ENCODE measurements at regions not wholly inside any gene's neighbourhood (a gene's known extent, or its start where the extent isn't known, plus 50 kb on each side); places are given as distances from the start of the nearest gene placed in this dataset.

DNA sequence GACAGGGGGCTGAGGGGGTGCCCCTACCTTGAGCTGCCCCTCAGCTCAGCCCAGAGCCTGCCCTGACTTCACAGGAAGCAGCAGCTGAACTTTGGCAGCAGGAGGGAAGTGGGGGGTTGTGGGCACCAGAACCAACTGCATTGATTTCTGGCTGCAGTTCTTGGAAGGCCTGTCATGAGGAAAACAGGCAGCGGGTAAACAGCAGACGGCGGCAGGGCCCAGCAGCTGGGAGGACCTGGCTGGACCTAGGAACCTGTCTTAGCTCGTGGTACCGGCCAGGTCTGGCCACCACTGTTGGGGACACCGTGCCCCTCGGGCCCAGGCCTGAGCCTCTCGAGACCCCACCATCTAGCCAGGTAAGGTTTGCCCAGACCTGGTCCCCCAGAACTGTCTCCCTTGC is 154.2 kb upstream of the MYL2 start:
- H3K36me3 ChIP-seq (ENCODE audit: control insufficient read depth in 2 of 2, insufficient read depth in 1 of 2, low read length in 2 of 2), result no peaks in the 10 kb centered on the region
- POLR2A ChIA-PET, result no interaction called here
- H3K4me3 ChIP-seq (ENCODE audit: low read depth, low read length), result no peak overlapping the region
- H3K4me1 ChIP-seq (ENCODE audit: control insufficient read depth, insufficient read depth, low read length), result peaks cover 2% of the 10 kb centered on the region; the same call in 1 of the 2 replicates
- no peaks in the 10 kb centered on the region for H3K9me3 ChIP-seq (ENCODE audit: control insufficient read depth, insufficient read depth, low read depth, low read length)
- CTCF ChIA-PET, result no interaction called here
- no peak for TF ChIP-seq ZNF548 (tag by site-specific recombination; IDR thresholded peaks at IDR 0.05)
- TF ChIP-seq ZSCAN30 (tag by site-specific recombination; IDR thresholded peaks at IDR 0.05), result no peak
- TF ChIP-seq ZNF138 (tag by site-specific recombination; IDR thresholded peaks at IDR 0.05; ENCODE audit: borderline replicate concordance), result no peak
- H3K27ac ChIP-seq (ENCODE audit: extremely low read depth, low read depth, low read length), result no peak overlapping the region

DNA sequence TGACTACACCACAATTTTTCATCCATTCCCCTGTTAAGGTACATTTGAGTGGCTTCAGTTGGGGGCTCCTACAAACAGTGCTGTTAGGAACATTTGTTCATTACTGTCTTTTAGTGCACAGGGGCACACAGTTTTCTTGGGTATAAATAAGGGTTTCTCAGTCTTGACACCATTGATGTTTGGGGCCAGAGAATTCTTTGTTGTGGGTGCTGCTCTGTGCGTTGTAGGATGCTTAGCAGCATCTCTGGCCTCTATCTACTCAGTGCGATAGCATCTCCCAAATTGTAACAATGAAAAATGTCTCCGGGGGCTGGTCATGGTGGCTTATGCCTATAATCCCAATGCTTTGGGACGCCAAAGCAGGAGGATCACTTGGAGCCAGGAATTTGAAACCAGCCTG is 153.0 kb upstream of the MYL2 start:
- H3K4me1 ChIP-seq (ENCODE audit: control insufficient read depth, insufficient read depth, low read length), result peaks cover 2% of the 10 kb centered on the region; the same call in 1 of the 2 replicates
- ChIA-PET POLR2A (no interaction called here), CTCF (no interaction called here)
- H3K9me3 ChIP-seq (ENCODE audit: control insufficient read depth, insufficient read depth, low read depth, low read length), result no peaks in the 10 kb centered on the region
- TF ChIP-seq, protein P1, sequence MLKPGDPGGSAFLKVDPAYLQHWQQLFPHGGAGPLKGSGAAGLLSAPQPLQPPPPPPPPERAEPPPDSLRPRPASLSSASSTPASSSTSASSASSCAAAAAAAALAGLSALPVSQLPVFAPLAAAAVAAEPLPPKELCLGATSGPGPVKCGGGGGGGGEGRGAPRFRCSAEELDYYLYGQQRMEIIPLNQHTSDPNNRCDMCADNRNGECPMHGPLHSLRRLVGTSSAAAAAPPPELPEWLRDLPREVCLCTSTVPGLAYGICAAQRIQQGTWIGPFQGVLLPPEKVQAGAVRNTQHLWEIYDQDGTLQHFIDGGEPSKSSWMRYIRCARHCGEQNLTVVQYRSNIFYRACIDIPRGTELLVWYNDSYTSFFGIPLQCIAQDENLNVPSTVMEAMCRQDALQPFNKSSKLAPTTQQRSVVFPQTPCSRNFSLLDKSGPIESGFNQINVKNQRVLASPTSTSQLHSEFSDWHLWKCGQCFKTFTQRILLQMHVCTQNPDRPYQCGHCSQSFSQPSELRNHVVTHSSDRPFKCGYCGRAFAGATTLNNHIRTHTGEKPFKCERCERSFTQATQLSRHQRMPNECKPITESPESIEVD (tag by site-specific recombination; IDR thresholded peaks at IDR 0.05), result no peak
- TF ChIP-seq ZNF830 (tag by site-specific recombination; IDR thresholded peaks at IDR 0.05; ENCODE audit: low read depth), result no peak
- no peak for TF ChIP-seq GFI1B (tag by site-specific recombination; IDR thresholded peaks at IDR 0.05)
- TF ChIP-seq, protein P2, sequence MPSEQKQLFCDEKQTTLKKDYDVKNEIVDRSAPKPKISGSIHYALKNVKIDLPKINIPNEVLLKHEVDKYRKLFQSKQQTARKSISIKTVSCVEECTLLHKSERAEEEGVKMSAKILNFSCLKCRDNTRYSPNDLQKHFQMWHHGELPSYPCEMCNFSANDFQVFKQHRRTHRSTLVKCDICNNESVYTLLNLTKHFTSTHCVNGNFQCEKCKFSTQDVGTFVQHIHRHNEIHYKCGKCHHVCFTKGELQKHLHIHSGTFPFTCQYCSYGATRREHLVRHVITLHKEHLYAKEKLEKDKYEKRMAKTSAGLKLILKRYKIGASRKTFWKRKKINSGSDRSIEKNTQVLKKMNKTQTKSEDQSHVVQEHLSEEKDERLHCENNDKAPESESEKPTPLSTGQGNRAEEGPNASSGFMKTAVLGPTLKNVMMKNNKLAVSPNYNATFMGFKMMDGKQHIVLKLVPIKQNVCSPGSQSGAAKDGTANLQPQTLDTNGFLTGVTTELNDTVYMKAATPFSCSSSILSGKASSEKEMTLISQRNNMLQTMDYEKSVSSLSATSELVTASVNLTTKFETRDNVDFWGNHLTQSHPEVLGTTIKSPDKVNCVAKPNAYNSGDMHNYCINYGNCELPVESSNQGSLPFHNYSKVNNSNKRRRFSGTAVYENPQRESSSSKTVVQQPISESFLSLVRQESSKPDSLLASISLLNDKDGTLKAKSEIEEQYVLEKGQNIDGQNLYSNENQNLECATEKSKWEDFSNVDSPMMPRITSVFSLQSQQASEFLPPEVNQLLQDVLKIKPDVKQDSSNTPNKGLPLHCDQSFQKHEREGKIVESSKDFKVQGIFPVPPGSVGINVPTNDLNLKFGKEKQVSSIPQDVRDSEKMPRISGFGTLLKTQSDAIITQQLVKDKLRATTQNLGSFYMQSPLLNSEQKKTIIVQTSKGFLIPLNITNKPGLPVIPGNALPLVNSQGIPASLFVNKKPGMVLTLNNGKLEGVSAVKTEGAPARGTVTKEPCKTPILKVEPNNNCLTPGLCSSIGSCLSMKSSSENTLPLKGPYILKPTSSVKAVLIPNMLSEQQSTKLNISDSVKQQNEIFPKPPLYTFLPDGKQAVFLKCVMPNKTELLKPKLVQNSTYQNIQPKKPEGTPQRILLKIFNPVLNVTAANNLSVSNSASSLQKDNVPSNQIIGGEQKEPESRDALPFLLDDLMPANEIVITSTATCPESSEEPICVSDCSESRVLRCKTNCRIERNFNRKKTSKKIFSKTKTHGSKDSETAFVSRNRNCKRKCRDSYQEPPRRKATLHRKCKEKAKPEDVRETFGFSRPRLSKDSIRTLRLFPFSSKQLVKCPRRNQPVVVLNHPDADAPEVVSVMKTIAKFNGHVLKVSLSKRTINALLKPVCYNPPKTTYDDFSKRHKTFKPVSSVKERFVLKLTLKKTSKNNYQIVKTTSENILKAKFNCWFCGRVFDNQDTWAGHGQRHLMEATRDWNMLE (tag by site-specific recombination; conservative IDR thresholded peaks at IDR 0.05; ENCODE audit: low read depth), result no peak
- TF ChIP-seq, protein P3, sequence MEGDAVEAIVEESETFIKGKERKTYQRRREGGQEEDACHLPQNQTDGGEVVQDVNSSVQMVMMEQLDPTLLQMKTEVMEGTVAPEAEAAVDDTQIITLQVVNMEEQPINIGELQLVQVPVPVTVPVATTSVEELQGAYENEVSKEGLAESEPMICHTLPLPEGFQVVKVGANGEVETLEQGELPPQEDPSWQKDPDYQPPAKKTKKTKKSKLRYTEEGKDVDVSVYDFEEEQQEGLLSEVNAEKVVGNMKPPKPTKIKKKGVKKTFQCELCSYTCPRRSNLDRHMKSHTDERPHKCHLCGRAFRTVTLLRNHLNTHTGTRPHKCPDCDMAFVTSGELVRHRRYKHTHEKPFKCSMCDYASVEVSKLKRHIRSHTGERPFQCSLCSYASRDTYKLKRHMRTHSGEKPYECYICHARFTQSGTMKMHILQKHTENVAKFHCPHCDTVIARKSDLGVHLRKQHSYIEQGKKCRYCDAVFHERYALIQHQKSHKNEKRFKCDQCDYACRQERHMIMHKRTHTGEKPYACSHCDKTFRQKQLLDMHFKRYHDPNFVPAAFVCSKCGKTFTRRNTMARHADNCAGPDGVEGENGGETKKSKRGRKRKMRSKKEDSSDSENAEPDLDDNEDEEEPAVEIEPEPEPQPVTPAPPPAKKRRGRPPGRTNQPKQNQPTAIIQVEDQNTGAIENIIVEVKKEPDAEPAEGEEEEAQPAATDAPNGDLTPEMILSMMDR (tag by site-specific recombination; IDR thresholded peaks at IDR 0.05), result no peak
- TF ChIP-seq, protein P4, sequence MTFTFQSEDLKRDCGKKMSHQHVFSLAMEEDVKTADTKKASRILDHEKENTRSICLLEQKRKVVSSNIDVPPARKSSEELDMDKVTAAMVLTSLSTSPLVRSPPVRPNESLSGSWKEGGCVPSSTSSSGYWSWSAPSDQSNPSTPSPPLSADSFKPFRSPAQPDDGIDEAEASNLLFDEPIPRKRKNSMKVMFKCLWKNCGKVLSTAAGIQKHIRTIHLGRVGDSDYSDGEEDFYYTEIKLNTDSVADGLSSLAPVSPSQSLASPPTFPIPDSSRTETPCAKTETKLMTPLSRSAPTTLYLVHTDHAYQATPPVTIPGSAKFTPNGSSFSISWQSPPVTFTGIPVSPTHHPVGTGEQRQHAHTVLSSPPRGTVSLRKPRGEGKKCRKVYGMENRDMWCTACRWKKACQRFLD (tag by site-specific recombination; IDR thresholded peaks at IDR 0.05), result no peak
- TF ChIP-seq, protein P5, sequence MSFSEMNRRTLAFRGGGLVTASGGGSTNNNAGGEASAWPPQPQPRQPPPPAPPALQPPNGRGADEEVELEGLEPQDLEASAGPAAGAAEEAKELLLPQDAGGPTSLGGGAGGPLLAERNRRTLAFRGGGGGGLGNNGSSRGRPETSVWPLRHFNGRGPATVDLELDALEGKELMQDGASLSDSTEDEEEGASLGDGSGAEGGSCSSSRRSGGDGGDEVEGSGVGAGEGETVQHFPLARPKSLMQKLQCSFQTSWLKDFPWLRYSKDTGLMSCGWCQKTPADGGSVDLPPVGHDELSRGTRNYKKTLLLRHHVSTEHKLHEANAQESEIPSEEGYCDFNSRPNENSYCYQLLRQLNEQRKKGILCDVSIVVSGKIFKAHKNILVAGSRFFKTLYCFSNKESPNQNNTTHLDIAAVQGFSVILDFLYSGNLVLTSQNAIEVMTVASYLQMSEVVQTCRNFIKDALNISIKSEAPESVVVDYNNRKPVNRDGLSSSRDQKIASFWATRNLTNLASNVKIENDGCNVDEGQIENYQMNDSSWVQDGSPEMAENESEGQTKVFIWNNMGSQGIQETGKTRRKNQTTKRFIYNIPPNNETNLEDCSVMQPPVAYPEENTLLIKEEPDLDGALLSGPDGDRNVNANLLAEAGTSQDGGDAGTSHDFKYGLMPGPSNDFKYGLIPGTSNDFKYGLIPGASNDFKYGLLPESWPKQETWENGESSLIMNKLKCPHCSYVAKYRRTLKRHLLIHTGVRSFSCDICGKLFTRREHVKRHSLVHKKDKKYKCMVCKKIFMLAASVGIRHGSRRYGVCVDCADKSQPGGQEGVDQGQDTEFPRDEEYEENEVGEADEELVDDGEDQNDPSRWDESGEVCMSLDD (tag by site-specific recombination; IDR thresholded peaks at IDR 0.05), result no peak
- TF ChIP-seq REPIN1 (tag by site-specific recombination; IDR thresholded peaks at IDR 0.05; ENCODE audit: low read depth), result no peak
- TF ChIP-seq, protein P6, sequence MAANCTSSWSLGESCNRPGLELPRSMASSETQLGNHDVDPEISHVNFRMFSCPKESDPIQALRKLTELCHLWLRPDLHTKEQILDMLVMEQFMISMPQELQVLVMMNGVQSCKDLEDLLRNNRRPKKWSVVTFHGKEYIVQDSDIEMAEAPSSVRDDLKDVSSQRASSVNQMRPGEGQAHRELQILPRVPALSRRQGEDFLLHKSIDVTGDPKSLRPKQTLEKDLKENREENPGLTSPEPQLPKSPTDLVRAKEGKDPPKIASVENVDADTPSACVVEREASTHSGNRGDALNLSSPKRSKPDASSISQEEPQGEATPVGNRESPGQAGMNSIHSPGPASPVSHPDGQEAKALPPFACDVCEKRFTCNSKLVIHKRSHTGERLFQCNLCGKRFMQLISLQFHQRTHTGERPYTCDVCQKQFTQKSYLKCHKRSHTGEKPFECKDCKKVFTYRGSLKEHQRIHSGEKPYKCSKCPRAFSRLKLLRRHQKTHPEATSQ (tag by site-specific recombination; IDR thresholded peaks at IDR 0.05), result no peak
- no peak for TF ChIP-seq ZBTB48 (tag by site-specific recombination; IDR thresholded peaks at IDR 0.05)
- no peak for TF ChIP-seq ZIC2 (tag by site-specific recombination; IDR thresholded peaks at IDR 0.05)
- no peak for TF ChIP-seq ZNF555 (tag by site-specific recombination; conservative IDR thresholded peaks at IDR 0.05)
- no peak for TF ChIP-seq ZNF132 (tag by site-specific recombination; IDR thresholded peaks at IDR 0.05; ENCODE audit: borderline replicate concordance)
- no peak for TF ChIP-seq ZXDB (tag by site-specific recombination; IDR thresholded peaks at IDR 0.05)
- no peaks in the 10 kb centered on the region for H3K36me3 ChIP-seq (ENCODE audit: control insufficient read depth in 2 of 2, insufficient read depth in 1 of 2, low read length in 2 of 2)
- no peak overlapping the region for H3K27ac ChIP-seq (ENCODE audit: extremely low read depth, low read depth, low read length)
- H3K4me3 ChIP-seq (ENCODE audit: low read depth, low read length), result no peak overlapping the region

Data from HEK293 (cell line).